Right lobe of liver (tissue), 4 donors: ENCODE measurements at regions not wholly inside any gene's neighbourhood (a gene's known extent, or its start where the extent isn't known, plus 50 kb on each side); places are given as distances from the start of the nearest gene placed in this dataset.

Experiments
- CTCF ChIP-seq, 4 donors: fragments of 200-600 bp in 3 of 4; fragments of 450-650 bp in 1 of 4; IDR thresholded peaks; one replicate each; pipeline versions ENCODE4 v1.5.1 to v1.8.0; 2016 to 2022; ENCODE audit warnings: antibody characterized with exemption in 4 of 4, mild to moderate bottlenecking in 2 of 4
- POLR2A ChIP-seq: fragments of 450-650 bp; IDR thresholded peaks from one replicate; pipeline ENCODE4 v1.6.1; 2017; ENCODE audit warnings: antibody characterized with exemption, mild to moderate bottlenecking
- donor health status: DM: no; HTN: no; CAD: no.
- donor health status: DM: no; HTN: no; CAD: no.
- donor health status: DM: no; HTN: yes; CAD: no.

- TF ChIP-seq POLR2A = no peak
- peak; percentile 28 to 43 (median 34) for TF ChIP-seq CTCF (IDR thresholded peaks at IDR 0.05)
Measured at GRCh38 chr4:54433686-54434085, 204.6 kb downstream of the PDGFRA start.
